ENCODE measurements at regions not wholly inside any gene's neighbourhood (a gene's known extent, or its start where the extent isn't known, plus 50 kb on each side); places are given as distances from the start of the nearest gene placed in this dataset.

DNA sequence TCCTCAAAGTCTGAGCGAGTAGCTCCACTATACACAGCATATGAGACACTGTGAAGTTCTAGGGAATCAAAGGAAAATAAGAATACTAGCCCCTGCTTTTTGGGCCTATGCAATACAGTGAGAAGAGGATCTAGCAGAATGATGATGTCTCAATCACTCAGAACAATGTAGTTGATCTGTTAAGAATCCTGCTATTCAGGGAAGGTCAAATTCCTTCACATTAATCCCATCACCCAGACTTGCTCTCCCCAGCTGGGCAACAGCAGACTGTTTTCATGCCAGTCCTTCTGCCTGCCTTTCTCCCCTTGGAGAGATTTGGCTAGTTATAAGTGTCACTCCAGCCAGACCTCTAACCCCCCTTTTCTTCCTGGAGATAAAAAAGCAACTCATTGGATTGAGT, 230.0 kb upstream of the EPHA4 start:
- TF ChIP-seq, protein P1, sequence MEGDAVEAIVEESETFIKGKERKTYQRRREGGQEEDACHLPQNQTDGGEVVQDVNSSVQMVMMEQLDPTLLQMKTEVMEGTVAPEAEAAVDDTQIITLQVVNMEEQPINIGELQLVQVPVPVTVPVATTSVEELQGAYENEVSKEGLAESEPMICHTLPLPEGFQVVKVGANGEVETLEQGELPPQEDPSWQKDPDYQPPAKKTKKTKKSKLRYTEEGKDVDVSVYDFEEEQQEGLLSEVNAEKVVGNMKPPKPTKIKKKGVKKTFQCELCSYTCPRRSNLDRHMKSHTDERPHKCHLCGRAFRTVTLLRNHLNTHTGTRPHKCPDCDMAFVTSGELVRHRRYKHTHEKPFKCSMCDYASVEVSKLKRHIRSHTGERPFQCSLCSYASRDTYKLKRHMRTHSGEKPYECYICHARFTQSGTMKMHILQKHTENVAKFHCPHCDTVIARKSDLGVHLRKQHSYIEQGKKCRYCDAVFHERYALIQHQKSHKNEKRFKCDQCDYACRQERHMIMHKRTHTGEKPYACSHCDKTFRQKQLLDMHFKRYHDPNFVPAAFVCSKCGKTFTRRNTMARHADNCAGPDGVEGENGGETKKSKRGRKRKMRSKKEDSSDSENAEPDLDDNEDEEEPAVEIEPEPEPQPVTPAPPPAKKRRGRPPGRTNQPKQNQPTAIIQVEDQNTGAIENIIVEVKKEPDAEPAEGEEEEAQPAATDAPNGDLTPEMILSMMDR (IDR thresholded peaks at IDR 0.05): no peak
- TF ChIP-seq EP300 (IDR thresholded peaks at IDR 0.05) (no peak), POLR2A (IDR thresholded peaks at IDR 0.05) (no peak)

Measured in tibial nerve (tissue), 4 donors.